ENCODE measurements at regions not wholly inside any gene's neighbourhood (a gene's known extent, or its start where the extent isn't known, plus 50 kb on each side); places are given as distances from the start of the nearest gene placed in this dataset.

- no peak for DNase-seq
Measured at GRCh38 chr5:77948476-77948875, 172.3 kb upstream of the TBCA start.

GRCh38 chr5:77947041-77947428 lies 170.9 kb upstream of the TBCA start:
- no peak for DNase-seq

GRCh38 chr5:77946381-77947040 lies 170.4 kb upstream of the TBCA start:
- DNase-seq: no peak

- DNase-seq: no peak
Measured at GRCh38 chr5:77945874-77946273, 169.7 kb upstream of the TBCA start.

- DNase-seq: no peak
Measured at GRCh38 chr5:77944757-77945340, 168.7 kb upstream of the TBCA start.

GRCh38 chr5:77943851-77944250 lies 167.7 kb upstream of the TBCA start:
- DNase-seq: no peak

GRCh38 chr5:77942578-77943239 lies 166.6 kb upstream of the TBCA start:
- no peak for DNase-seq

GRCh38 chr5:77937015-77937908 lies 161.1 kb upstream of the TBCA start:
- peak in 1 of 5 donors; percentile 30 for DNase-seq

- DNase-seq: no peak
Measured at GRCh38 chr5:77936365-77936693, 160.2 kb upstream of the TBCA start.

GRCh38 chr5:77935506-77936364 lies 159.6 kb upstream of the TBCA start:
- peak in 1 of 5 donors; percentile 86 for DNase-seq

- DNase-seq: no peak
Measured at GRCh38 chr5:77928776-77929300, 152.7 kb upstream of the TBCA start.

GRCh38 chr5:77926337-77926736 lies 150.2 kb upstream of the TBCA start:
- DNase-seq: no peak

- no peak for DNase-seq
Measured at GRCh38 chr5:77925503-77925902, 149.4 kb upstream of the TBCA start.

GRCh38 chr5:77924081-77924480 lies 147.9 kb upstream of the TBCA start:
- DNase-seq: no peak

- DNase-seq: no peak
Measured at GRCh38 chr5:77923666-77924065, 147.5 kb upstream of the TBCA start.

GRCh38 chr5:77921094-77921768 lies 145.1 kb upstream of the TBCA start:
- DNase-seq: no peak

- no peak for DNase-seq
Measured at GRCh38 chr5:77920359-77921058, 144.4 kb upstream of the TBCA start.

- no peak for DNase-seq
Measured at GRCh38 chr5:77915346-77915745, 139.2 kb upstream of the TBCA start.

GRCh38 chr5:77912721-77913120 lies 136.6 kb upstream of the TBCA start:
- DNase-seq: no peak

GRCh38 chr5:77910602-77911188 lies 134.6 kb upstream of the TBCA start:
- DNase-seq: no peak

GRCh38 chr5:77909237-77909636 lies 133.1 kb upstream of the TBCA start:
- DNase-seq: no peak
